HG03064 (cell line): ENCODE measurements at regions not wholly inside any gene's neighbourhood (a gene's known extent, or its start where the extent isn't known, plus 50 kb on each side); places are given as distances from the start of the nearest gene placed in this dataset.
A peak's percentile ranks its signal among the peaks of the same experiment; 100 is the strongest.

ENCODE experiments used
- ATAC-seq: cut with Tn5 transposase; IDR thresholded peaks from one replicate; pipeline ENCODE4 v1.9.1; 2021; ENCODE audit warnings: low read depth; ENCODE audit not compliant: unreplicated experiment

DNA sequence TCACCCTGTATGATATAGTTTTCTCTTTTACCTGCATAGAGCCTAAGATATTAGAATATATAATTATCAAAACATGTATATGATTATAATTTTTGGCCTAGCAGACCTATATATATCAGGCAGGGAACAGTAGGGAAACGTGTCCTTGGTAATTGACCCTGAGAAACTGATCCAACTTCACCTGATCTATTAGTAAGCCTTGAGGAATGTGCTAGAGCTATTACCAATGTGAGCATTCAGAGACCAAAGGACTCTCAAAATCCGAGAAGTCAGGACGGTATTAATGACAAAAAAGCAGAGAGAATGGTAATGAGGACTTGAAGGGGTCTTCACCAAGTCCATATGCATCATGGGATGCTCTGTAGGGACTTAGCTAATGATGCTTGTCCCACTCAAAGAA, 571.9 kb downstream of the CPS1 start:
- ATAC-seq, result no peak

DNA sequence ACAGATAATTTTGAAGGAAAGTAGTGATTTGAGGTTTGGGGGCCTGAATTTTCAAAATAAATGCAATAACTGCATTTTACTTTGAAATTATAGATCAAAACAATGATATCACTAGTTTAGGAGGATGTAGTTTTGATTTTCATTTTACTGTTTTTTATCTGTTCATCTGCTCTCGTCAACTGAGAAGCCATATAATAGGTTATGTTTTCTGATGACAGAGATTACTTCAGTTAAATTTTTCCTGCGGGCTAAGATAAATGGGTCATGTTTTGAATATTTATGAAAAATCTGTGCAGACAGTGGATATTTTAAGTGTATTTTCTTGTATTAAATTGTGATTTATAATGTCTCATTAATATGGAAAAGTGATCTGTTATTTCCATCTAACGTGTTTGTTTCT, 573.4 kb downstream of the CPS1 start:
- no peak for ATAC-seq

GRCh38 chr2:211132046-211132445, 575.6 kb downstream of the CPS1 start:
- no peak for ATAC-seq

DNA sequence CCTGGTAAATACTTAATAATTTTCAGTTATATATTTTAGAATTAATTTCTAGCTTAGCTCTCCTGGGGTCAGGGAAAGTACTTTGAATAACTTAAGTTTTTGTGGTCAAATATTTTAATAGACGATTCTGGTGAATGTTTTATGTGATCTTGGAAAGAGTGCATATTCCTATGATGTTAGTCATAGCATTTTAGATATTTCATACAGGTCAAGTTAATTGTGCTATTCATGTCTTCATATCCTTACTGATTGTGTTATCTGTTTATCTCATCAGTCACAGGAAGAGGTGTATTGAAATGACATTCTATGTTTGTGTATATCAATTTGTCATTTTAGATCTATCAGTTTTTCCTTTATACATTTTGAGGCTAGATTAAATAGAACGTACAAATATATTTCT, 576.2 kb downstream of the CPS1 start:
- no peak for ATAC-seq

DNA sequence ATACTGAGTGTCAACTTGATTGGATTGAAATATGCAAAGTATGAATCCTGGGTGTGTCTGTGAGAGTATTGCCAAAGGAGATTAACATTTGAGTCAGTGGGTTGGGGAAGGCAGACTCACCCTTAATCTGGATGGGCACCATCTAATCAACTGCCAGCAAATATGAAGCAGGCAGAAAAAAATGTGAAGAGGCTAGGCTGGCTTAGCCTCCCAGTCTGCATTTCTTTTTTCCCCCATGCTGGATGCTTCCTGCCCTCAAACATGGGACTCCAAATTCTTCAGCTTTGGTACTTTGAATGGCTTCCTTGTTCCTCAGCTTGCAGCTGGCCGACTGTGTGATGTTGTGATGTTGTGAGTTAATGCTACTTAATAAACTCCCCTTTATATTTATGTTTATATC, 577.4 kb downstream of the CPS1 start:
- no peak for ATAC-seq

GRCh38 chr2:211138551-211138950, 582.2 kb downstream of the CPS1 start:
- no peak for ATAC-seq

DNA sequence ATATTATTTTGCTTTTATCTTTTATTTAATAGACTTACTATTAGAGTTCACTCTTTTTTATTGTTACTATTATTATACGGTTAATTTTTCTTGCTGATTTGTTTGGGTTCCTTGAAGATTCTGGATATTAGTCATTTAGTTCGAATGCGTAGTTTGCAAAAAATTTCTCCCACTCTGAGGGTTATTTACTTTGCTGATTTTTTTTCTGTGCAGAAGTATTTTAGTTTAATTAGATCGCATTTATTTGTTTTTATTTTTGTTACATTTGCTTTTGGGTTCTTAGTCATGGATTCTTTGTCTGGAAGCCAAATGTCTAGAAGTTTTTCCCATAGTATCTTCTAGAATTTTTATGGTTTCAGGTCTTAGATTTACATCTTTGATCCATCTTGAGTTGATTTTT, 585.2 kb downstream of the CPS1 start:
- no peak for ATAC-seq

GRCh38 chr2:211144078-211144477, 587.7 kb downstream of the CPS1 start:
- ATAC-seq, result no peak

- no peak for ATAC-seq
Observed at GRCh38 chr2:211144974-211145665, 588.7 kb downstream of the CPS1 start.

GRCh38 chr2:211149731-211150130, 593.3 kb downstream of the CPS1 start:
- no peak for ATAC-seq

DNA sequence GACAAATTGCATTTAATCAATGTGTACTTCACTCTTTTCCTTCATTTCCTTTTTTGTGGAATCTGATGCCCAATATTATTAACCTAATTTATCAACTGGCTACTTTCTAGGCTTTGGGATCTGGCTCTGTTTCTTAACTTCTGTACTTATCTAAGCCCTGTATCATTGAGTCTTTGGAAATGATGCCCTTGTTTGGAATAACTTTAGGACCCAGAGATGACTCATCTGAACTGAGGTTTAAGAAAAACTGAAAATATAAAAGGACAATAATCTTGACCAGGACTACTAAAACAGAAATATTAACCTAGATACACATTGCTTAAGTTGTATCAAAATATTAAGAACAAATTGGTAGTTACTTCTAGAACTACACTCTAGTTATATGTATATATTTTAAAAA, 600.8 kb downstream of the CPS1 start:
- ATAC-seq, result no peak

- peak; percentile 98 for ATAC-seq
Observed at GRCh38 chr2:211157856-211158463, 601.6 kb downstream of the CPS1 start.

- ATAC-seq, result no peak
Observed at GRCh38 chr2:211159972-211160371, 603.6 kb downstream of the CPS1 start.

DNA sequence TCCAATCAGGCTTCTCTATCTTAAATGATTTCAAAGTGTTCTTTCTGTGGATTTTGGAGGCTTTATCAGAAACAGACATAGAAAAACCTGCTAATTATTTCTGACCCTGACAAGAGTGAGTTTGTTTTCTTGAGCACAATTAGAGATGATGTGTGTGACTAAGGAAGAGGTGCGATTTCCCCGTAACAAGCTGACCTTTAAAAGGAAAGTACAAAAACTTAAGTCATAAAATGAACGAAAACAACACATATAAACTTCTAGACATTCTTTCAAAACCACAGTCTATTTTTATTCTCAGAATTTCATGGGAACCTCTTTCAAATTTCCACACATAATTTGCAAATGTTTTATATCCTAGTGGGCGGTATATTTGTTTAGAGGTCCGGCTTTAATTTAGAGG, 604.8 kb downstream of the CPS1 start:
- ATAC-seq, result no peak

DNA sequence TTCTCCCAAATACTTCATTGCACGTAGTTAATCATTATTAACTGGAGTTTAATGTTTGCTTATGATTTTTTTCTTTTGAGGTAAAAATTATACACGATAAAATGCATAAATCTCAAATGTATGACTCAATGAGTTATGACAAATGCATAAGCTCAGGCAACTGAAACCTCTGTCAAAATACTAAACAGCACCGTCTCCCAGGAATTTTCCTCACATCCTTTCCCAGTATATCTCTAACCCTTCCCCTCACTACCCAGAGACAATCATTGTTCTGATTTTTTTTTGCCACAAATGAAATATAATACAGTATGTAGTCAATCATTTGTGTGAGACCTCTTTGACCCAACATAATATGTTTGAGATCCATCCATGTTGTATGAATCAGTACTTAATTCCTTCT, 606.5 kb downstream of the CPS1 start:
- no peak for ATAC-seq

GRCh38 chr2:211170843-211171242, 614.4 kb downstream of the CPS1 start:
- no peak for ATAC-seq

DNA sequence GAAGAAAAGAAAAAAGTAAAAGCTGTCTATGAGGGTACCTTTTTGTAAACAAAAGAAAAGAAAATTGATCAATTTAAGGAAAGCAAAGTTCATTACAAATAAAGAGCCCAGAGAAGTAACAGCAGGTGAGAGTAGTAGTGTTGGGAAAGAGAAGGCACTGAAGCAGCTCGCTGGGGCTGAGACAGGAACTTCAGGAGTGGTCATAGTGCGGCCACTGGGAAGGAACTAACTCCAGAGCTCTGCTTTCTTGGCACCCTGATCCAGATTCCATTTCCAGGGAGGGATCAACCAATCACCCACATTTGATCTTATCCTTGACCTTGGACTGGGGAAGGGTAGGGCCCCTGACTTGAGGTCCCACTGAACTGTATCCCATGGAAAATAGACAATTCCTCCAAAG, 617.6 kb downstream of the CPS1 start:
- ATAC-seq, result no peak

DNA sequence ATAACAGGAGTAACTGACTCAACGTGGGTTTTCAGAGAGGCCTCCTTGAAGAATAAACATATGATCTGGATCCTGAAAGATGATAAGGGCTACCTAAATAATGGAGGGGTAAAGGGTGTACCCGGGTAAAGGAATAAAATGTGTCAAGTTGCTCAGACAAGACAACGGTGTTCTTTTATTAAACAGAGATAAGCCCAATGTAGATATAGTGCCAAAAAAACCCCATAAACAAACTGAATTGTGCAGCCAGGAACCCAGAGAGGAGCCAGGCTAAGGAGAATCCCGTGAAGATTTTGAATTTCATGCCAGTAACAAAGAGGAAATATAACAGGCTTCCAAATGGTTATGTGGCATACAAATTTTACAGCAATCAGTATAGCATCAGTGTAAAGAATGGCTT, 618.2 kb downstream of the CPS1 start:
- ATAC-seq, result no peak

- ATAC-seq, result no peak
Observed at GRCh38 chr2:211175956-211176355, 619.6 kb downstream of the CPS1 start.

GRCh38 chr2:211176514-211177141, 620.2 kb downstream of the CPS1 start:
- ATAC-seq, result no peak

GRCh38 chr2:211181626-211182025, 625.2 kb downstream of the CPS1 start:
- ATAC-seq, result no peak

GRCh38 chr2:211187602-211188001, 631.2 kb downstream of the CPS1 start:
- no peak for ATAC-seq
